ENCODE measurements at regions not wholly inside any gene's neighbourhood (a gene's known extent, or its start where the extent isn't known, plus 50 kb on each side); places are given as distances from the start of the nearest gene placed in this dataset.

DNA sequence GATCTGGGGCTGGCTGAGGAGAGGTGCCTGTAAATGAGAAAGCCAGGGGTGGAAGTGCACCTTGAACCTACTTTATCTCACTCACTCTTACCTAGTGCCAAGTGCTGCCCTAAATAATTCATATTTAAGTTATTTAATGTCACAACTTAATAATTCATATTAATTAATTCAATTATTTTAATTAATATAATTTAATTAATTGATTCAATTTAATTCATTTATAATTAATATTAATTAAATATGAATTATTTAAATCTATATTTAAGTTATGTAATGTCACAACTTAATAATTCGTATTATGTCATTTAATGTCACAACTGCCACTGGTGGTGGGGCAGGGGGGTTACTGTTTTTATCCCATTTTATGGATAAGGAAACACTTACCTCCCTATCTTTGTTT lies 361.6 kb upstream of the RUNX1 start:
- no peak for ATAC-seq
- Histone ChIP-seq H3K36me3 (replicated peaks in 1 of 2; ENCODE audit: control insufficient read depth in 1 of 2, insufficient read depth in 2 of 2, low read length in 2 of 2) (no peaks in the 10 kb centered on the region), H3K27me3 (ENCODE audit: control insufficient read depth in 1 of 2, insufficient read depth in 2 of 2, low read length in 2 of 2) (peaks cover 0 to 4% of the 10 kb centered on the region in 2 experiments; a peak in 1 of 5 replicates), H3K9ac (ENCODE audit: insufficient read depth, low read depth, low read length) (no peak overlapping the region), H4K20me1 (ENCODE audit: insufficient read depth, low read length) (no peaks in the 10 kb centered on the region), H2AFZ (ENCODE audit: low read length) (no peak overlapping the region), H3K79me2 (ENCODE audit: insufficient read depth, low read length) (no peaks in the 10 kb centered on the region), H3K4me1 (ENCODE audit: insufficient read depth, low read length) (no peaks in the 10 kb centered on the region), H3K27ac (ENCODE audit: extremely low read length, insufficient read depth, low read length) (no peak overlapping the region), H3K4me2 (ENCODE audit: low read depth, low read length) (no peak overlapping the region), H3K9me3 (ENCODE audit: low read length) (no peaks in the 10 kb centered on the region), H3K4me3 (replicated peaks in 1 of 3; ENCODE audit: insufficient read depth in 1 of 3, low read depth in 2 of 3, low read length in 3 of 3) (no peak overlapping the region)
- in situ Hi-C loops (cut with HindIII; ENCODE audit: extremely low pct_ligation_motif_present, low pct_unique_long_range_greater_than_20kb) (loop anchor here (25.0 kb wide), 1 partner anchor 673 kb away; no protein-coding TSS in a partner anchor), intact Hi-C loops (cut with micrococcal nuclease; ENCODE audit: unreplicated experiment) (no loop called here)
- DNase-seq (ENCODE audit: low spot score) = no peak
- whole genome bisulfite sequencing (ENCODE audit: low lambda C conversion rate) = 68% methylated on average over 1 of the region's 1 CpG
- CTCF ChIA-PET (ENCODE audit: low intra/inter-chr PET ratio, low total read pairs) = no interaction called here
- no TSS peak for BruUV-seq (replicated peaks)
- FAIRE-seq = no peak
- TF ChIP-seq ZNF543 (CRISPR knock-in tag; IDR thresholded peaks at IDR 0.05) = no peak
- TF ChIP-seq, protein P1, sequence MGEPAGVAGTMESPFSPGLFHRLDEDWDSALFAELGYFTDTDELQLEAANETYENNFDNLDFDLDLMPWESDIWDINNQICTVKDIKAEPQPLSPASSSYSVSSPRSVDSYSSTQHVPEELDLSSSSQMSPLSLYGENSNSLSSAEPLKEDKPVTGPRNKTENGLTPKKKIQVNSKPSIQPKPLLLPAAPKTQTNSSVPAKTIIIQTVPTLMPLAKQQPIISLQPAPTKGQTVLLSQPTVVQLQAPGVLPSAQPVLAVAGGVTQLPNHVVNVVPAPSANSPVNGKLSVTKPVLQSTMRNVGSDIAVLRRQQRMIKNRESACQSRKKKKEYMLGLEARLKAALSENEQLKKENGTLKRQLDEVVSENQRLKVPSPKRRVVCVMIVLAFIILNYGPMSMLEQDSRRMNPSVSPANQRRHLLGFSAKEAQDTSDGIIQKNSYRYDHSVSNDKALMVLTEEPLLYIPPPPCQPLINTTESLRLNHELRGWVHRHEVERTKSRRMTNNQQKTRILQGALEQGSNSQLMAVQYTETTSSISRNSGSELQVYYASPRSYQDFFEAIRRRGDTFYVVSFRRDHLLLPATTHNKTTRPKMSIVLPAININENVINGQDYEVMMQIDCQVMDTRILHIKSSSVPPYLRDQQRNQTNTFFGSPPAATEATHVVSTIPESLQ (CRISPR knock-in tag; conservative IDR thresholded peaks at IDR 0.05) = no peak
- POLR2A ChIA-PET = no interaction called here

DNA sequence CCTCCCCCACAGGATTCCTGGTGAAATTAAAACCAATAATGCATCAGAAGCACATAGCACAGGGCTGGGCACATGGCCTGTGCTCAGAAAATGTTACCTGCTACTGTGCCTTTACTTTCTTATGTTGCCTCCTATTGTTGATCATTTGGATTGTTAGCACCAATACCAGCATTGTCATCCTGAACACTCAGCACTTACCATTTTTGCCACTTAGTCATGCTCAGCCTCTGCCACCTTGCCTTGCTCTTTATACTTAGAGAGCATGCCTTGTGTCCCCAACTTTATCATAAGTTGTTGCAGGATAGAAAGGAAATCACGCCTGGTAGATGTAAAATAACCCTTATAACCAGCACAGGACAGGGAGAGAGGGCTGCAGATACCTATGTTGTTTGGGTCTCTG lies 361.0 kb upstream of the RUNX1 start:
- no peaks in the 10 kb centered on the region for H4K20me1 ChIP-seq (ENCODE audit: insufficient read depth, low read length)
- DNase-seq (ENCODE audit: low spot score) (no peak), ATAC-seq (no peak), FAIRE-seq (no peak)
- BruUV-seq (replicated peaks) = no TSS peak
- POLR2A ChIA-PET = no interaction called here
- no peaks in the 10 kb centered on the region for H3K36me3 ChIP-seq (replicated peaks in 1 of 2; ENCODE audit: control insufficient read depth in 1 of 2, insufficient read depth in 2 of 2, low read length in 2 of 2)
- no peak for TF ChIP-seq ZNF101 (CRISPR knock-in tag; IDR thresholded peaks at IDR 0.05; ENCODE audit: borderline replicate concordance, low read depth)
- TF ChIP-seq GFI1 (CRISPR knock-in tag; IDR thresholded peaks at IDR 0.05; ENCODE audit: borderline replicate concordance) = no peak
- no peak for TF ChIP-seq ZNF629 (CRISPR knock-in tag; conservative IDR thresholded peaks at IDR 0.05)
- TF ChIP-seq, protein P2, sequence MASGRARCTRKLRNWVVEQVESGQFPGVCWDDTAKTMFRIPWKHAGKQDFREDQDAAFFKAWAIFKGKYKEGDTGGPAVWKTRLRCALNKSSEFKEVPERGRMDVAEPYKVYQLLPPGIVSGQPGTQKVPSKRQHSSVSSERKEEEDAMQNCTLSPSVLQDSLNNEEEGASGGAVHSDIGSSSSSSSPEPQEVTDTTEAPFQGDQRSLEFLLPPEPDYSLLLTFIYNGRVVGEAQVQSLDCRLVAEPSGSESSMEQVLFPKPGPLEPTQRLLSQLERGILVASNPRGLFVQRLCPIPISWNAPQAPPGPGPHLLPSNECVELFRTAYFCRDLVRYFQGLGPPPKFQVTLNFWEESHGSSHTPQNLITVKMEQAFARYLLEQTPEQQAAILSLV (CRISPR knock-in tag; IDR thresholded peaks at IDR 0.05; ENCODE audit: borderline replicate concordance) = no peak
- TF ChIP-seq SKI (IDR thresholded peaks at IDR 0.05; ENCODE audit: partially characterized antibody) = no peak
- no peak for TF ChIP-seq CCDC6 (CRISPR knock-in tag; IDR thresholded peaks at IDR 0.05)
- TF ChIP-seq LCORL (IDR thresholded peaks at IDR 0.05) = no peak
- no peak for TF ChIP-seq LCORL (CRISPR knock-in tag; IDR thresholded peaks at IDR 0.05)
- TF ChIP-seq, protein P3, sequence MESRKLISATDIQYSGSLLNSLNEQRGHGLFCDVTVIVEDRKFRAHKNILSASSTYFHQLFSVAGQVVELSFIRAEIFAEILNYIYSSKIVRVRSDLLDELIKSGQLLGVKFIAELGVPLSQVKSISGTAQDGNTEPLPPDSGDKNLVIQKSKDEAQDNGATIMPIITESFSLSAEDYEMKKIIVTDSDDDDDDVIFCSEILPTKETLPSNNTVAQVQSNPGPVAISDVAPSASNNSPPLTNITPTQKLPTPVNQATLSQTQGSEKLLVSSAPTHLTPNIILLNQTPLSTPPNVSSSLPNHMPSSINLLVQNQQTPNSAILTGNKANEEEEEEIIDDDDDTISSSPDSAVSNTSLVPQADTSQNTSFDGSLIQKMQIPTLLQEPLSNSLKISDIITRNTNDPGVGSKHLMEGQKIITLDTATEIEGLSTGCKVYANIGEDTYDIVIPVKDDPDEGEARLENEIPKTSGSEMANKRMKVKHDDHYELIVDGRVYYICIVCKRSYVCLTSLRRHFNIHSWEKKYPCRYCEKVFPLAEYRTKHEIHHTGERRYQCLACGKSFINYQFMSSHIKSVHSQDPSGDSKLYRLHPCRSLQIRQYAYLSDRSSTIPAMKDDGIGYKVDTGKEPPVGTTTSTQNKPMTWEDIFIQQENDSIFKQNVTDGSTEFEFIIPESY (CRISPR knock-in tag; IDR thresholded peaks at IDR 0.05) = no peak
- TF ChIP-seq ZNF644 (CRISPR knock-in tag; IDR thresholded peaks at IDR 0.05; ENCODE audit: low read depth) = no peak
- no peak for TF ChIP-seq ZFX (CRISPR knock-in tag; IDR thresholded peaks at IDR 0.05; ENCODE audit: low read depth)
- TF ChIP-seq ZNF816 (CRISPR knock-in tag; IDR thresholded peaks at IDR 0.05; ENCODE audit: borderline replicate concordance) = no peak
- 10% methylated on average over 1 of the region's 1 CpG for WGBS (ENCODE audit: low lambda C conversion rate)
- H3K9me3 ChIP-seq (ENCODE audit: low read length) = no peaks in the 10 kb centered on the region
- CTCF ChIA-PET (ENCODE audit: low intra/inter-chr PET ratio, low total read pairs) = no interaction called here
- no peak overlapping the region for H3K4me3 ChIP-seq (replicated peaks in 1 of 3; ENCODE audit: insufficient read depth in 1 of 3, low read depth in 2 of 3, low read length in 3 of 3)
- intact Hi-C loops (cut with micrococcal nuclease; ENCODE audit: unreplicated experiment) (no loop called here), in situ Hi-C loops (cut with HindIII; ENCODE audit: extremely low pct_ligation_motif_present, low pct_unique_long_range_greater_than_20kb) (loop anchor here (25.0 kb wide), 1 partner anchor 673 kb away; no protein-coding TSS in a partner anchor)
- H2AFZ ChIP-seq (ENCODE audit: low read length) = no peak overlapping the region
- peaks cover 0 to 8% of the 10 kb centered on the region in 2 experiments; a peak in 1 of 5 replicates for H3K27me3 ChIP-seq (ENCODE audit: control insufficient read depth in 1 of 2, insufficient read depth in 2 of 2, low read length in 2 of 2)
- no peak overlapping the region for H3K27ac ChIP-seq (ENCODE audit: extremely low read length, insufficient read depth, low read length)
- no peak overlapping the region for H3K9ac ChIP-seq (ENCODE audit: insufficient read depth, low read depth, low read length)
- no peak overlapping the region for H3K4me2 ChIP-seq (ENCODE audit: low read depth, low read length)
- no peaks in the 10 kb centered on the region for H3K4me1 ChIP-seq (ENCODE audit: insufficient read depth, low read length)
- no peaks in the 10 kb centered on the region for H3K79me2 ChIP-seq (ENCODE audit: insufficient read depth, low read length)

All from HepG2 (cell line).